Body of pancreas (tissue), 4 donors: ENCODE measurements at regions not wholly inside any gene's neighbourhood (a gene's known extent, or its start where the extent isn't known, plus 50 kb on each side); places are given as distances from the start of the nearest gene placed in this dataset.

ENCODE experiments used
- POLR2A ChIP-seq, 3 donors: fragments of 450-650 bp; IDR thresholded peaks; one replicate each; pipeline ENCODE4 v1.6.1; 2016; ENCODE audit warnings: antibody characterized with exemption in 3 of 3, mild to moderate bottlenecking in 2 of 3
- TF ChIP-seq, protein P1 (sequence below), 7 experiments: fragments of 450-650 bp in 4 of 7; fragments of 200-600 bp in 3 of 7; sonication (generic) in 3 of 7; IDR thresholded peaks; one replicate each; pipeline ENCODE4 v1.5.1; 2016 to 2019; ENCODE audit warnings: antibody characterized with exemption in 7 of 7

DNA sequence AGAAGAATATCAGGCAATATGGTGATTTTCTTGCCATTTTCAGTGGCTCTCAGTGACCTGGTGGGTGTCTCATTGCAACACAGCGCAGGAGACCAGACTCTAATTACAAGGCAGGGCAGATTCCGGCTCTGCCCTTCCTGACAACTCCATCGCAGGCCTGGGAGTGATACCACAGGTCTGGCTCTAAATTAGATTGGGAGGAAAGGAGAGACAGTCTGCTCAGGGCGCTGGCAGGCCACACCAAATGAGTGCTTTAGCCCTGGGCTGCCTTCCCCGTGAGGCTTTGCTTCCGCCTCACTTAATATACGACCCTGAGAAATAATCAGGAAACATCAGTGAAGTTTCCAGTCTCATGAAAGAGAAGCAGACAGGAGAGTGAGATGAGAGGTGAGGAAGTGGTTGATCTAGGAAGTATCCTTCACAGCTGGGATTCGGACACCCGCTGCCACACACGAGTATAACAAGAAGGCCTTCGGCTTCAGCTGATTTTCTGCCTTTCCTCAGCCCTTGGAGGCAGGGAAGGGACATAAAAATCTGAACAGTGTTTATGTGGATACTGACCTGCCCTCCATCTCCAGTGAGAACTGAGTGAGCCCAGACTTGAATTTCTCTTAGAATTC is 73.7 kb upstream of the PROK2 start:
- TF ChIP-seq, protein P1, sequence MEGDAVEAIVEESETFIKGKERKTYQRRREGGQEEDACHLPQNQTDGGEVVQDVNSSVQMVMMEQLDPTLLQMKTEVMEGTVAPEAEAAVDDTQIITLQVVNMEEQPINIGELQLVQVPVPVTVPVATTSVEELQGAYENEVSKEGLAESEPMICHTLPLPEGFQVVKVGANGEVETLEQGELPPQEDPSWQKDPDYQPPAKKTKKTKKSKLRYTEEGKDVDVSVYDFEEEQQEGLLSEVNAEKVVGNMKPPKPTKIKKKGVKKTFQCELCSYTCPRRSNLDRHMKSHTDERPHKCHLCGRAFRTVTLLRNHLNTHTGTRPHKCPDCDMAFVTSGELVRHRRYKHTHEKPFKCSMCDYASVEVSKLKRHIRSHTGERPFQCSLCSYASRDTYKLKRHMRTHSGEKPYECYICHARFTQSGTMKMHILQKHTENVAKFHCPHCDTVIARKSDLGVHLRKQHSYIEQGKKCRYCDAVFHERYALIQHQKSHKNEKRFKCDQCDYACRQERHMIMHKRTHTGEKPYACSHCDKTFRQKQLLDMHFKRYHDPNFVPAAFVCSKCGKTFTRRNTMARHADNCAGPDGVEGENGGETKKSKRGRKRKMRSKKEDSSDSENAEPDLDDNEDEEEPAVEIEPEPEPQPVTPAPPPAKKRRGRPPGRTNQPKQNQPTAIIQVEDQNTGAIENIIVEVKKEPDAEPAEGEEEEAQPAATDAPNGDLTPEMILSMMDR (IDR thresholded peaks at IDR 0.05), result no peak
- TF ChIP-seq POLR2A (IDR thresholded peaks at IDR 0.05), result no peak
